Esophagus muscularis mucosa (tissue), 4 donors: ENCODE measurements at regions not wholly inside any gene's neighbourhood (a gene's known extent, or its start where the extent isn't known, plus 50 kb on each side); places are given as distances from the start of the nearest gene placed in this dataset.

Experiments used
- CTCF ChIP-seq, 3 experiments: fragments of 200-600 bp in 2 of 3; fragments of 450-650 bp in 1 of 3; sonication (generic) in 2 of 3; IDR thresholded peaks; one replicate each; pipeline ENCODE4 v1.5.1; 2017 to 2019; ENCODE audit warnings: antibody characterized with exemption in 3 of 3, mild to moderate bottlenecking in 2 of 3, moderate library complexity in 1 of 3
- EP300 ChIP-seq: sonication (generic); formaldehyde crosslinking; IDR thresholded peaks from one replicate; pipeline ENCODE4 v1.6.1; 2017; ENCODE audit warnings: antibody characterized with exemption
- POLR2A ChIP-seq: fragments of 450-650 bp; IDR thresholded peaks from one replicate; pipeline ENCODE4 v1.6.1; 2017; ENCODE audit warnings: antibody characterized with exemption, moderate library complexity, mild to moderate bottlenecking, low read depth
- POLR2AphosphoS5 ChIP-seq, 2 donors: sonication (generic); formaldehyde crosslinking; IDR thresholded peaks; one replicate each; pipeline ENCODE4 v1.6.1; 2017; ENCODE audit warnings: antibody characterized with exemption in 2 of 2

- TF ChIP-seq POLR2A (no peak), CTCF (IDR thresholded peaks at IDR 0.05) (no peak), POLR2AphosphoS5 (IDR thresholded peaks at IDR 0.05) (no peak), EP300 (no peak)
Observed at GRCh38 chr13:40331802-40332201, 334.6 kb downstream of the FOXO1 start.
